ENCODE measurements at regions not wholly inside any gene's neighbourhood (a gene's known extent, or its start where the extent isn't known, plus 50 kb on each side); places are given as distances from the start of the nearest gene placed in this dataset.

DNA sequence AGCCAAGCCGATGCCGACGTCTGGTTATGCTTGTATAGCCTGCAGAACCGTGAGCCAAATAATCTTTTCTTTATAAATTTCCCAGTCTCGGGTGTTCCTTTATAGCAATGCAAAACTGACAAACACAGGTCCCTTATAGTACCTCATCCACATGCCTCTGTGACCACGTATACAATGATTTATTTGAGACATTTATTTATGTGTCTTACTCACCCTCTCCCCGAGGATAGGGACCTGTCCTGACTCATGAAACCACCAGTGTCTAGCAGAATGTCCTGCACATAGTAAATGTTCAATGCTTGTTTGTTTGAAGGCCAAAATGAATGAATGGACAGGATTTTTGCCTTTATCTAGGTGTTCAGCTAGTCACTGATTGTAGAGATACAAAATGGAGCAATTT lies 147.9 kb upstream of the FZD8 start:
- Histone ChIP-seq H3K9me2 (ENCODE audit: insufficient read depth) (no peaks in the 10 kb centered on the region), H3K79me2 (ENCODE audit: insufficient read depth, low read length) (no peaks in the 10 kb centered on the region), H3K9me3 (ENCODE audit: control insufficient read depth in 1 of 2, insufficient read depth in 1 of 2, low read depth in 1 of 2, low read length in 2 of 2) (no peaks in the 10 kb centered on the region), H4K20me1 (ENCODE audit: insufficient read depth) (no peaks in the 10 kb centered on the region), H3K4me3 (replicated peaks in 1 of 2; ENCODE audit: low read depth in 1 of 2, low read length in 2 of 2) (no peak overlapping the region), H3K4me2 (ENCODE audit: low read length) (no peak overlapping the region), H2AFZ (ENCODE audit: low read depth, low read length, poor library complexity, severe bottlenecking) (no peak overlapping the region), H3K27ac (ENCODE audit: low read depth, low read length) (no peak overlapping the region), H3K9ac (ENCODE audit: low read length) (no peak overlapping the region), H3K4me1 (ENCODE audit: control insufficient read depth in 1 of 2, insufficient read depth in 2 of 2, low read length in 2 of 2) (no peaks in the 10 kb centered on the region), H3K27me3 (ENCODE audit: insufficient read depth, low read length) (no peaks in the 10 kb centered on the region), H3K36me3 (ENCODE audit: control insufficient read depth in 1 of 2, insufficient read depth in 2 of 2, low read length in 2 of 2) (no peaks in the 10 kb centered on the region)
- ChIA-PET CTCF (no interaction called here), POLR2A (no interaction called here), RAD21 (ENCODE audit: low non-redundant PET in 1 of 2, low total read pairs in 2 of 2, uncharacterized antibody in 2 of 2, unreplicated experiment in 2 of 2) (no interaction called here)
- ATAC-seq (no peak), DNase-seq (ENCODE audit: low read depth, low spot score) (no peak)
- no TSS peak for BruUV-seq (replicated peaks)
- intact Hi-C loops (cut with micrococcal nuclease): no loop called here
- TF ChIP-seq, protein P1, sequence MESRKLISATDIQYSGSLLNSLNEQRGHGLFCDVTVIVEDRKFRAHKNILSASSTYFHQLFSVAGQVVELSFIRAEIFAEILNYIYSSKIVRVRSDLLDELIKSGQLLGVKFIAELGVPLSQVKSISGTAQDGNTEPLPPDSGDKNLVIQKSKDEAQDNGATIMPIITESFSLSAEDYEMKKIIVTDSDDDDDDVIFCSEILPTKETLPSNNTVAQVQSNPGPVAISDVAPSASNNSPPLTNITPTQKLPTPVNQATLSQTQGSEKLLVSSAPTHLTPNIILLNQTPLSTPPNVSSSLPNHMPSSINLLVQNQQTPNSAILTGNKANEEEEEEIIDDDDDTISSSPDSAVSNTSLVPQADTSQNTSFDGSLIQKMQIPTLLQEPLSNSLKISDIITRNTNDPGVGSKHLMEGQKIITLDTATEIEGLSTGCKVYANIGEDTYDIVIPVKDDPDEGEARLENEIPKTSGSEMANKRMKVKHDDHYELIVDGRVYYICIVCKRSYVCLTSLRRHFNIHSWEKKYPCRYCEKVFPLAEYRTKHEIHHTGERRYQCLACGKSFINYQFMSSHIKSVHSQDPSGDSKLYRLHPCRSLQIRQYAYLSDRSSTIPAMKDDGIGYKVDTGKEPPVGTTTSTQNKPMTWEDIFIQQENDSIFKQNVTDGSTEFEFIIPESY (IDR thresholded peaks at IDR 0.05; ENCODE audit: extremely low read depth, insufficient replicate concordance, low read length): no peak
- no peak for TF ChIP-seq EZH2 (IDR thresholded peaks at IDR 0.05)
- TF ChIP-seq CBX3 (IDR thresholded peaks at IDR 0.05; ENCODE audit: low read depth): no peak
- no peak for TF ChIP-seq FOSL1 (IDR thresholded peaks at IDR 0.05; ENCODE audit: low read depth)
- no peak for TF ChIP-seq SRF (IDR thresholded peaks at IDR 0.05; ENCODE audit: low read depth)
- no peak for TF ChIP-seq YY1 (IDR thresholded peaks at IDR 0.05; ENCODE audit: extremely low read depth, insufficient replicate concordance, low read depth, low read length)
- no peak for TF ChIP-seq CEBPB (IDR thresholded peaks at IDR 0.05; ENCODE audit: low read depth)
- TF ChIP-seq, protein P2, sequence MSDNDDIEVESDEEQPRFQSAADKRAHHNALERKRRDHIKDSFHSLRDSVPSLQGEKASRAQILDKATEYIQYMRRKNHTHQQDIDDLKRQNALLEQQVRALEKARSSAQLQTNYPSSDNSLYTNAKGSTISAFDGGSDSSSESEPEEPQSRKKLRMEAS (IDR thresholded peaks at IDR 0.05): no peak
- TF ChIP-seq TCF7L2 (IDR thresholded peaks at IDR 0.05; ENCODE audit: borderline replicate concordance, extremely low read depth, insufficient read depth, insufficient read length): no peak
- TF ChIP-seq SP1 (IDR thresholded peaks at IDR 0.05; ENCODE audit: low read depth): no peak
- TF ChIP-seq JUND (IDR thresholded peaks at IDR 0.05): no peak
- no peak for TF ChIP-seq ZFX (IDR thresholded peaks at IDR 0.05)
- TF ChIP-seq, protein P3, sequence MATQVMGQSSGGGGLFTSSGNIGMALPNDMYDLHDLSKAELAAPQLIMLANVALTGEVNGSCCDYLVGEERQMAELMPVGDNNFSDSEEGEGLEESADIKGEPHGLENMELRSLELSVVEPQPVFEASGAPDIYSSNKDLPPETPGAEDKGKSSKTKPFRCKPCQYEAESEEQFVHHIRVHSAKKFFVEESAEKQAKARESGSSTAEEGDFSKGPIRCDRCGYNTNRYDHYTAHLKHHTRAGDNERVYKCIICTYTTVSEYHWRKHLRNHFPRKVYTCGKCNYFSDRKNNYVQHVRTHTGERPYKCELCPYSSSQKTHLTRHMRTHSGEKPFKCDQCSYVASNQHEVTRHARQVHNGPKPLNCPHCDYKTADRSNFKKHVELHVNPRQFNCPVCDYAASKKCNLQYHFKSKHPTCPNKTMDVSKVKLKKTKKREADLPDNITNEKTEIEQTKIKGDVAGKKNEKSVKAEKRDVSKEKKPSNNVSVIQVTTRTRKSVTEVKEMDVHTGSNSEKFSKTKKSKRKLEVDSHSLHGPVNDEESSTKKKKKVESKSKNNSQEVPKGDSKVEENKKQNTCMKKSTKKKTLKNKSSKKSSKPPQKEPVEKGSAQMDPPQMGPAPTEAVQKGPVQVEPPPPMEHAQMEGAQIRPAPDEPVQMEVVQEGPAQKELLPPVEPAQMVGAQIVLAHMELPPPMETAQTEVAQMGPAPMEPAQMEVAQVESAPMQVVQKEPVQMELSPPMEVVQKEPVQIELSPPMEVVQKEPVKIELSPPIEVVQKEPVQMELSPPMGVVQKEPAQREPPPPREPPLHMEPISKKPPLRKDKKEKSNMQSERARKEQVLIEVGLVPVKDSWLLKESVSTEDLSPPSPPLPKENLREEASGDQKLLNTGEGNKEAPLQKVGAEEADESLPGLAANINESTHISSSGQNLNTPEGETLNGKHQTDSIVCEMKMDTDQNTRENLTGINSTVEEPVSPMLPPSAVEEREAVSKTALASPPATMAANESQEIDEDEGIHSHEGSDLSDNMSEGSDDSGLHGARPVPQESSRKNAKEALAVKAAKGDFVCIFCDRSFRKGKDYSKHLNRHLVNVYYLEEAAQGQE (IDR thresholded peaks at IDR 0.05; ENCODE audit: low read depth): no peak
- TF ChIP-seq POLR2A (IDR thresholded peaks at IDR 0.05; ENCODE audit: borderline replicate concordance, extremely low read depth, insufficient read depth, insufficient read length): no peak
- no peak for TF ChIP-seq EGR1 (IDR thresholded peaks at IDR 0.05; ENCODE audit: low read depth)
